Sigmoid colon (tissue), 3 donors: ENCODE measurements at regions not wholly inside any gene's neighbourhood (a gene's known extent, or its start where the extent isn't known, plus 50 kb on each side); places are given as distances from the start of the nearest gene placed in this dataset.

Experiments used
- POLR2A ChIP-seq, 2 donors: fragments of 450-650 bp; IDR thresholded peaks; one replicate each; pipeline ENCODE4 v1.6.1; 2016; ENCODE audit warnings: antibody characterized with exemption in 2 of 2, mild to moderate bottlenecking in 2 of 2, moderate library complexity in 2 of 2
- TF ChIP-seq, protein P1 (sequence below), 4 experiments: fragments of 450-650 bp in 3 of 4; fragments of 200-600 bp in 1 of 4; IDR thresholded peaks; one replicate each; pipeline ENCODE4 v1.5.1; 2016 to 2019; ENCODE audit warnings: antibody characterized with exemption in 4 of 4, mild to moderate bottlenecking in 3 of 4, moderate library complexity in 2 of 4

GRCh38 chrX:7680181-7680580, 162.8 kb upstream of the VCX start:
- TF ChIP-seq POLR2A (IDR thresholded peaks at IDR 0.05), result no peak
- TF ChIP-seq, protein P1, sequence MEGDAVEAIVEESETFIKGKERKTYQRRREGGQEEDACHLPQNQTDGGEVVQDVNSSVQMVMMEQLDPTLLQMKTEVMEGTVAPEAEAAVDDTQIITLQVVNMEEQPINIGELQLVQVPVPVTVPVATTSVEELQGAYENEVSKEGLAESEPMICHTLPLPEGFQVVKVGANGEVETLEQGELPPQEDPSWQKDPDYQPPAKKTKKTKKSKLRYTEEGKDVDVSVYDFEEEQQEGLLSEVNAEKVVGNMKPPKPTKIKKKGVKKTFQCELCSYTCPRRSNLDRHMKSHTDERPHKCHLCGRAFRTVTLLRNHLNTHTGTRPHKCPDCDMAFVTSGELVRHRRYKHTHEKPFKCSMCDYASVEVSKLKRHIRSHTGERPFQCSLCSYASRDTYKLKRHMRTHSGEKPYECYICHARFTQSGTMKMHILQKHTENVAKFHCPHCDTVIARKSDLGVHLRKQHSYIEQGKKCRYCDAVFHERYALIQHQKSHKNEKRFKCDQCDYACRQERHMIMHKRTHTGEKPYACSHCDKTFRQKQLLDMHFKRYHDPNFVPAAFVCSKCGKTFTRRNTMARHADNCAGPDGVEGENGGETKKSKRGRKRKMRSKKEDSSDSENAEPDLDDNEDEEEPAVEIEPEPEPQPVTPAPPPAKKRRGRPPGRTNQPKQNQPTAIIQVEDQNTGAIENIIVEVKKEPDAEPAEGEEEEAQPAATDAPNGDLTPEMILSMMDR (IDR thresholded peaks at IDR 0.05), result no peak
